Nephron progenitor cell (in vitro differentiated cells): ENCODE measurements at regions not wholly inside any gene's neighbourhood (a gene's known extent, or its start where the extent isn't known, plus 50 kb on each side); places are given as distances from the start of the nearest gene placed in this dataset.

Experiments
- DNase-seq: peaks from one replicate; pipeline ENCODE4 v3.0.0; 2021
- H3K27ac Mint-ChIP-seq: 2 replicates; pipeline ENCODE4 v1.8.0; 2021; ENCODE audit warnings: mild to moderate bottlenecking, moderate library complexity, mixed read lengths
- H3K27me3 Mint-ChIP-seq: 2 replicates; pipeline ENCODE4 v1.8.0; 2021; ENCODE audit warnings: mild to moderate bottlenecking, low read depth, mixed read lengths; ENCODE audit not compliant: poor library complexity
- H3K36me3 Mint-ChIP-seq: 2 replicates; pipeline ENCODE4 v1.8.0; 2021; ENCODE audit warnings: low read depth, mixed read lengths
- H3K4me1 Mint-ChIP-seq: 2 replicates; pipeline ENCODE4 v1.8.0; 2021; ENCODE audit warnings: mixed read lengths
- H3K4me3 Mint-ChIP-seq: 2 replicates; pipeline ENCODE4 v1.8.0; 2021; ENCODE audit warnings: mild to moderate bottlenecking, moderate library complexity, mixed read lengths
- H3K9me3 Mint-ChIP-seq: 2 replicates; pipeline ENCODE4 v1.8.0; 2021; ENCODE audit warnings: mild to moderate bottlenecking, moderate library complexity, mixed read lengths
- TF ChIP-seq, protein P1 (sequence below): fragments of 200-600 bp; sonication (generic); IDR thresholded peaks from 2 replicates; pipeline ENCODE4 v1.5.0; 2021; ENCODE audit warnings: antibody characterized with exemption

DNA sequence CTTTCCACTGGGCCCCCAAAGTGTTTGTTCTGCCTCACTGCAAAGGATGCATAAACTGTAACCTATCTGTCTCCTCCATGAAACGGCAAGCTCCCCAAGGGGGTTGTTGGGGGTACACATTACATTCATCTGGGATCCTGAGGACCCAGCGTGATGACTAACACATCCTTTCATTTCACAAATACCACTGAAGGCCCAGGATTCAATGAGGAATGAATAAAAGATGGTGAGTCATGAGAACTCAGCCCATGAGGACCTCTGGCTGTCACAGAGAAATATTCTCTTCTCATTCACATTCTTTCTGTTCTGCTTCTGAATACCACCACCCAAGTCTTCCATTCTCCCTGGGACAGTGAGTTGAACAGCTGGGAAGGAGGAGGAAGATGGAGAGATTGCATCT, 149.8 kb downstream of the RBFOX3 start:
- Mint-ChIP-seq H3K4me1 (peaks cover 37% of the 10 kb centered on the region), H3K27ac (no peak overlapping the region), H3K4me3 (no peak overlapping the region), H3K9me3 (no peaks in the 10 kb centered on the region), H3K36me3 (no peaks in the 10 kb centered on the region), H3K27me3 (peaks cover 32% of the 10 kb centered on the region)
- DNase-seq, result no peak
- TF ChIP-seq, protein P1, sequence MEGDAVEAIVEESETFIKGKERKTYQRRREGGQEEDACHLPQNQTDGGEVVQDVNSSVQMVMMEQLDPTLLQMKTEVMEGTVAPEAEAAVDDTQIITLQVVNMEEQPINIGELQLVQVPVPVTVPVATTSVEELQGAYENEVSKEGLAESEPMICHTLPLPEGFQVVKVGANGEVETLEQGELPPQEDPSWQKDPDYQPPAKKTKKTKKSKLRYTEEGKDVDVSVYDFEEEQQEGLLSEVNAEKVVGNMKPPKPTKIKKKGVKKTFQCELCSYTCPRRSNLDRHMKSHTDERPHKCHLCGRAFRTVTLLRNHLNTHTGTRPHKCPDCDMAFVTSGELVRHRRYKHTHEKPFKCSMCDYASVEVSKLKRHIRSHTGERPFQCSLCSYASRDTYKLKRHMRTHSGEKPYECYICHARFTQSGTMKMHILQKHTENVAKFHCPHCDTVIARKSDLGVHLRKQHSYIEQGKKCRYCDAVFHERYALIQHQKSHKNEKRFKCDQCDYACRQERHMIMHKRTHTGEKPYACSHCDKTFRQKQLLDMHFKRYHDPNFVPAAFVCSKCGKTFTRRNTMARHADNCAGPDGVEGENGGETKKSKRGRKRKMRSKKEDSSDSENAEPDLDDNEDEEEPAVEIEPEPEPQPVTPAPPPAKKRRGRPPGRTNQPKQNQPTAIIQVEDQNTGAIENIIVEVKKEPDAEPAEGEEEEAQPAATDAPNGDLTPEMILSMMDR, result no peak

DNA sequence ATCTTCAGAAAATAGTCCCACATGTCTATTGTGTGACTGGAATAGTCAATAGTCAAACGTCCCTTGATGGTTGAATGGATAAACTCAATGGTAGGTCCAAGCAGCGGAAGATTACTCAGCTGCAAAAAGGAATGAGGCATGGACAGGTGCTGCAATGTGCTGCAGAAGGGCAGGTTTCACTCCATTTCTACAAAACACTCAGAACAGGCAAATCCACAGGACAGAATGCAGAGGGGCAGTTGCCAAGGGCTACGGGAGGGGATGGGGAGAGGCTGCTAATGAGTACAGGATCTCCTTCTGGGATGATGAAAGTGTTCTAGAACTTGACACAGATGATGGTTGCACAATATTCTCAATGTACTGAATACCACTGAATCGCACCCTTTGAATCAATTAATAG, 151.0 kb downstream of the RBFOX3 start:
- no peaks in the 10 kb centered on the region for H3K9me3 Mint-ChIP-seq
- H3K4me3 Mint-ChIP-seq, result no peak overlapping the region
- TF ChIP-seq, protein P1, result no peak
- no peaks in the 10 kb centered on the region for H3K36me3 Mint-ChIP-seq
- peaks cover 38% of the 10 kb centered on the region for H3K27me3 Mint-ChIP-seq
- no peak for DNase-seq
- H3K4me1 Mint-ChIP-seq, result peaks cover 25% of the 10 kb centered on the region
- H3K27ac Mint-ChIP-seq, result no peak overlapping the region

DNA sequence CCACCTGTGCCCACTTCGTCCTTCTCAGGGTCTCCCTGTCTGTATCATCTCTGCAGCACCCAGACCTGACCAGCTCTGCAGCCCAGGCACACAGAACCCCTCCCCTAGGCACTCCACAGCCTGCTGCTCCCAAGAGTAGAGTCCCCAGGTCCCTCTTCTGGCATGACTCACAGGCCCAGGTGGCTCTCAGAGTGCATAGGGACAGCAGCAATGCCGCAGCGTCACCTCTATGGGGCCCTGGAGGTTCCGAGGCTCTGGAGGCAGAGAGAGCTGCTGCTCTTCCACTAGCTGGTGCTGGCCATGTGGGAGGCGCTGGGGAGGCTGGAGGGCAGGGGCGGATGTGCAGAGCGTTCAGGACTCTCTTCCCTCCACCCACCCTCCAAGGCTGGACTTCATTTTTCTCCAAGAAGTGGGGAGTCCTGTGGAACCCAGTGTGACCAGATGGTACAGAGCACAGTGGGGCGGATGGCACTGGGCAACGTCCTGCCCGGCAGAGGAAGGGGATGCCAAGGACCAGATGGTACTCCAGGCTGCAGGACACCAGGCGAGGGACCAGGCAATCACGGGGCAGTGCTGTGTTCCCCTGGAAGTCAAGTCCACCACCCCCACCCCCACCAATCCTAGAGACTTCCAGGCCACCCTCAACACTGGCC, 151.7 kb downstream of the RBFOX3 start:
- Mint-ChIP-seq H3K27ac (peak overlapping the region; percentile 84), H3K4me1 (peaks cover 18% of the 10 kb centered on the region), H3K9me3 (no peaks in the 10 kb centered on the region), H3K36me3 (no peaks in the 10 kb centered on the region), H3K27me3 (peaks cover 43% of the 10 kb centered on the region), H3K4me3 (no peak overlapping the region)
- TF ChIP-seq, protein P1, result no peak
- no peak for DNase-seq

DNA sequence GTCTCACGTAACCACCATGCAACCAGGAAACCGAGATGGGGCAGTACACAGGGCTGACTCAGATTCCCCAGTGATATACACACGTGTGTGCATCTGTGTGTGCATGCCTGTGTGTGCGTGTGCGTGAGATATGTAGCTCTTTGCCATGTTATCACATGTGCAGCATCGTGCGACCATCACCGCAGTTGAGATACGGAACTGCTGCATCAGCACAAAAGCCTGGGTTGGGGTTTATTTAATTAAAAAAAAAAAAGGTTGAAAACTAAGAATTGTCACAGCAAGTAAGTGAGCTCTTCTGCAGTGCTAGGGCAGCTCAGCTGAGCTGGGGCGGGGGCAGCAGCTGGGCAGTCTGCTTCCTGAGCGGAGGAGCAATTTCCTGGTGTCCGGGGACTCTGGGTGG, 152.5 kb downstream of the RBFOX3 start:
- Mint-ChIP-seq H3K27ac (no peak overlapping the region), H3K36me3 (no peaks in the 10 kb centered on the region), H3K27me3 (peaks cover 45% of the 10 kb centered on the region), H3K9me3 (no peaks in the 10 kb centered on the region), H3K4me3 (no peak overlapping the region), H3K4me1 (peaks cover 15% of the 10 kb centered on the region)
- TF ChIP-seq, protein P1, result no peak
- DNase-seq, result no peak

DNA sequence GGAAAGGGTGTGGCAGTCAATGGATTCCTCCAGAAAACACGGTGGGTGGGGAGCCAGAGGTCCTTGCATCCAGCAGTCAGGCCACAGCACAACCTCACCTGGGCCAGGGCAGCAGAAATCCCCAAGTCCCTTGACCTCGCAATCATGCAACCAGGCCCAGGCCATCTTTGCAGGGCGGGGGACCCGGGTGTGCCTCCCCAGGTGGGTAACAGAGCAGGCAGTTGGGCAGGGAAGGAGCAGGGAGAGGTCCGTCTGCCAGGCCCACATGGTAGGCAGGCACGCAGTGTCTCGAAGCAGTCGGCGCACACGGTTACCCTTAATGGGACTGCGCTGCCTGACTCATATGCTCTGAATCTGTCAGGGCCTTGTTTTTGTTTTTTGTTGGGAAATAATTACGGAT, 153.0 kb downstream of the RBFOX3 start:
- Mint-ChIP-seq H3K27me3 (peaks cover 47% of the 10 kb centered on the region), H3K4me3 (no peak overlapping the region), H3K36me3 (no peaks in the 10 kb centered on the region), H3K27ac (no peak overlapping the region), H3K4me1 (peaks cover 15% of the 10 kb centered on the region), H3K9me3 (no peaks in the 10 kb centered on the region)
- TF ChIP-seq, protein P1, result no peak
- no peak for DNase-seq

DNA sequence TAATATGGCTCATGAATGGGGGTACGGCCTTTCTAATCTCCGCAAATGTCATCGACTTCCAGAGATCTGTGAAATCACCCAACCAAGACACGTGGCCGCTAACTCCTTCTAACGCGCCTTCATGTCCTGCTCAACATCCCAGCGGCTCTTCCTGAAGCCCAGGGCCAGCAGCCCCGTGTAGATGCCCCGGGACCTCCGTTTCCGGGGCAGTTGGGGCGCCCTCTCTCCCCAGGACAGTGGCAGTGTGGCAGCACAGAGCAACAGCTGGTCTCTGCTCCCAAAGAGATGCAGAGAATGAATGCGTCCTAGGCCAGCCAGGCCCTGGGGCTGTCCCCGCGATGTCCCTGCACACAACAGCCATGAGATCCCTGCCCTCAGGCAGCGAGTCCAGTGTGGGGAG, 153.5 kb downstream of the RBFOX3 start:
- Mint-ChIP-seq H3K27me3 (peaks cover 48% of the 10 kb centered on the region), H3K27ac (no peak overlapping the region), H3K4me1 (peaks cover 18% of the 10 kb centered on the region), H3K4me3 (no peak overlapping the region), H3K36me3 (no peaks in the 10 kb centered on the region), H3K9me3 (no peaks in the 10 kb centered on the region)
- no peak for DNase-seq
- TF ChIP-seq, protein P1, result no peak
